CD4-positive, alpha-beta T cell (primary cell): ENCODE measurements at regions not wholly inside any gene's neighbourhood (a gene's known extent, or its start where the extent isn't known, plus 50 kb on each side); places are given as distances from the start of the nearest gene placed in this dataset.
"Not testable (repeated sequence)": the region's sequence is repeated elsewhere in the genome, so short reads cannot be mapped to it uniquely, and the experiment has no call there.

Experiments
- ATAC-seq: fragments of 200-7000 bp; cut with Tn5 transposase; one replicate; pipeline ENCODE4 v1.10.0; 2022; ENCODE audit warnings: mild to moderate bottlenecking; ENCODE audit not compliant: poor library complexity
- CTCF ChIA-PET: fragments of 350-600 bp; sonication (Branson Sonifier 250); formaldehyde crosslinking; loops from one replicate; lab custom pipeline; 2021; ENCODE audit warnings: antibody characterized with exemption, inconsistent platforms; lab: Charles Lee
- POLR2A ChIA-PET: fragments of 350-600 bp; sonication (Branson Sonifier 250); formaldehyde crosslinking; loops from one replicate; lab custom pipeline; 2021; ENCODE audit warnings: antibody characterized with exemption, inconsistent platforms; lab: Charles Lee
- DNase-seq, 14 experiments: peaks; one replicate each; pipeline ENCODE4 v3.0.0-alpha.2; 2013 to 2020; ENCODE audit warnings: mixed read lengths in 2 of 14
- H3K27ac ChIP-seq, 2 donors: one replicate each; pipeline versions ENCODE4 v1.5.1 to v1.7.0; 2013; ENCODE audit warnings: low read length in 2 of 2, low read depth in 1 of 2, mild to moderate bottlenecking in 1 of 2
- H3K27me3 ChIP-seq, 2 experiments: 1 replicate in 1 of 2; 2 replicates in 1 of 2; pipeline versions ENCODE4 v1.6.1 to v1.7.0; 2013; ENCODE audit warnings: low read length in 2 of 2, control low read depth in 1 of 2, mild to moderate bottlenecking in 1 of 2, moderate library complexity in 1 of 2; ENCODE audit not compliant: insufficient read depth in 2 of 2, control insufficient read depth in 1 of 2
- H3K36me3 ChIP-seq: one replicate; pipeline ENCODE4 v1.6.1; 2013; ENCODE audit warnings: low read length, control low read depth; ENCODE audit not compliant: insufficient read depth
- H3K4me1 ChIP-seq: one replicate; pipeline ENCODE4 v1.6.1; 2013; ENCODE audit warnings: low read length, control low read depth; ENCODE audit not compliant: insufficient read depth
- H3K4me3 ChIP-seq: one replicate; pipeline ENCODE4 v1.5.1; 2013; ENCODE audit warnings: mild to moderate bottlenecking, low read length, moderate library complexity
- H3K9me3 ChIP-seq, 2 experiments: 1 replicate in 1 of 2; 2 replicates in 1 of 2; pipeline versions ENCODE4 v1.6.1 to v1.7.0; 2013; ENCODE audit warnings: low read length in 2 of 2, mild to moderate bottlenecking in 2 of 2, control low read depth in 1 of 2, moderate library complexity in 1 of 2; ENCODE audit not compliant: control insufficient read depth in 1 of 2, insufficient read depth in 1 of 2
- H3K27ac Mint-ChIP-seq: one replicate; pipeline ENCODE4 v1.8.0; 2020; ENCODE audit warnings: mixed read lengths
- H3K27me3 Mint-ChIP-seq: one replicate; pipeline ENCODE4 v1.8.0; 2021; ENCODE audit warnings: mixed read lengths
- H3K36me3 Mint-ChIP-seq: one replicate; pipeline ENCODE4 v1.8.0; 2021; ENCODE audit warnings: low read depth, mixed read lengths
- H3K4me1 Mint-ChIP-seq: one replicate; pipeline ENCODE4 v1.8.0; 2021; ENCODE audit warnings: low read depth, mixed read lengths
- H3K4me3 Mint-ChIP-seq: one replicate; pipeline ENCODE4 v1.8.0; 2020; ENCODE audit warnings: mild to moderate bottlenecking, mixed read lengths
- H3K9me3 Mint-ChIP-seq: one replicate; pipeline ENCODE4 v1.8.0; 2020; ENCODE audit warnings: mixed read lengths
- CTCF ChIP-seq: fragments of 200-600 bp; IDR thresholded peaks from one replicate; pipeline ENCODE4 v1.8.0; 2022; ENCODE audit warnings: antibody characterized with exemption, mild to moderate bottlenecking
- intact Hi-C, 2 experiments: fragments of 100-400 bp; cut with DNase I in 1 of 2; cut with micrococcal nuclease in 1 of 2; formaldehyde crosslinking; loops; one replicate each; pipeline versions ENCODE4 v1.15.1 to v1.9.0; 2023 to 2025; cut with DNase I, micrococcal nuclease

- no peaks in the 10 kb centered on the region for H3K4me1 ChIP-seq
- no peaks in the 10 kb centered on the region for H3K9me3 Mint-ChIP-seq
- CTCF ChIA-PET: no interaction called here
- no peak overlapping the region for H3K27ac Mint-ChIP-seq
- no peaks in the 10 kb centered on the region for H3K36me3 ChIP-seq
- H3K4me1 Mint-ChIP-seq: no peaks in the 10 kb centered on the region
- H3K27me3 Mint-ChIP-seq: no peaks in the 10 kb centered on the region
- H3K27me3 ChIP-seq: no peaks in the 10 kb centered on the region
- no peaks in the 10 kb centered on the region for H3K9me3 ChIP-seq
- intact Hi-C loops: no loop called here
- DNase-seq: no peak
- ATAC-seq: no peak
- no peak overlapping the region for H3K4me3 ChIP-seq
- no peaks in the 10 kb centered on the region for H3K36me3 Mint-ChIP-seq
- POLR2A ChIA-PET: no interaction called here
- TF ChIP-seq CTCF: no peak
- no peak overlapping the region for H3K27ac ChIP-seq
- H3K4me3 Mint-ChIP-seq: no peak overlapping the region
Observed at GRCh38 chr2:188787658-188788240, 186.4 kb upstream of the COL3A1 start.

GRCh38 chr2:188788621-188789020 lies 185.6 kb upstream of the COL3A1 start:
- H3K27me3 ChIP-seq: no peaks in the 10 kb centered on the region
- H3K4me3 Mint-ChIP-seq: no peak overlapping the region
- H3K36me3 Mint-ChIP-seq: no peaks in the 10 kb centered on the region
- no peak for TF ChIP-seq CTCF
- H3K36me3 ChIP-seq: no peaks in the 10 kb centered on the region
- ChIA-PET CTCF (no interaction called here), POLR2A (no interaction called here)
- no peak overlapping the region for H3K4me3 ChIP-seq
- ATAC-seq (no peak), DNase-seq (no peak)
- intact Hi-C loops: no loop called here
- no peaks in the 10 kb centered on the region for H3K4me1 Mint-ChIP-seq
- no peaks in the 10 kb centered on the region for H3K4me1 ChIP-seq
- no peak overlapping the region for H3K27ac Mint-ChIP-seq
- no peaks in the 10 kb centered on the region for H3K27me3 Mint-ChIP-seq
- H3K9me3 ChIP-seq: no peaks in the 10 kb centered on the region
- H3K9me3 Mint-ChIP-seq: no peaks in the 10 kb centered on the region
- no peak overlapping the region for H3K27ac ChIP-seq

GRCh38 chr2:188789951-188790350 lies 184.2 kb upstream of the COL3A1 start:
- no peak for TF ChIP-seq CTCF
- Histone ChIP-seq H3K4me3 (no peak overlapping the region), H3K9me3 (no peaks in the 10 kb centered on the region), H3K27ac (no peak overlapping the region), H3K27me3 (no peaks in the 10 kb centered on the region), H3K4me1 (no peaks in the 10 kb centered on the region), H3K36me3 (no peaks in the 10 kb centered on the region)
- H3K27ac Mint-ChIP-seq: no peak overlapping the region
- no peak for ATAC-seq
- DNase-seq: no peak
- H3K27me3 Mint-ChIP-seq: no peaks in the 10 kb centered on the region
- intact Hi-C loops: no loop called here
- no peaks in the 10 kb centered on the region for H3K36me3 Mint-ChIP-seq
- ChIA-PET CTCF (no interaction called here), POLR2A (no interaction called here)
- H3K9me3 Mint-ChIP-seq: no peaks in the 10 kb centered on the region
- H3K4me1 Mint-ChIP-seq: no peaks in the 10 kb centered on the region
- no peak overlapping the region for H3K4me3 Mint-ChIP-seq

- H3K4me3 ChIP-seq, DNase-seq, H3K4me3 Mint-ChIP-seq, CTCF ChIA-PET, H3K9me3 ChIP-seq, H3K27ac Mint-ChIP-seq, ATAC-seq, POLR2A ChIA-PET, H3K36me3 ChIP-seq, H3K4me1 Mint-ChIP-seq, H3K27ac ChIP-seq, H3K36me3 Mint-ChIP-seq, H3K4me1 ChIP-seq, H3K27me3 ChIP-seq, H3K9me3 Mint-ChIP-seq, H3K27me3 Mint-ChIP-seq, intact Hi-C loops: not testable (repeated sequence)
Observed at GRCh38 chr2:188794453-188794852, 179.7 kb upstream of the COL3A1 start.
